ENCODE measurements at regions not wholly inside any gene's neighbourhood (a gene's known extent, or its start where the extent isn't known, plus 50 kb on each side); places are given as distances from the start of the nearest gene placed in this dataset.

DNA sequence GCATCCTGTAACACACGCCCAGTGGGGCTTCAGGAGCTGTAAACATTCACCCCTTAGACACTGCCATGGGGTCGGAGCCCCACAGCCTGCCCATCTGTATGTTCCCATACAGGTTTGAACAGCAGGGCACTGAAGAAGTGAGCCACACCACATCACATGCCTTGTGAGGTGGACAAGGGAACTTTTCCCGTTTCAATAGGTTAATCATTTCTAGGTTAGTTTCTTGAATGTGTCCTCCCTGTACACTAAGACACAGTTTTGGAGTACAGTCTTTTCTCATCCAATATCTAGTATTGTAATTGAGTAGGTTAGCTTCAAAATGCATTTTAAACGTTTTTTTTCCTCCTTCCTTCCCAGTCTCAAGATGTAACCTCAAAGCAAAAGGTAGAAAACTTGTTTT lies 700.2 kb upstream of the PCDH20 start:
- TF ChIP-seq, protein P1, sequence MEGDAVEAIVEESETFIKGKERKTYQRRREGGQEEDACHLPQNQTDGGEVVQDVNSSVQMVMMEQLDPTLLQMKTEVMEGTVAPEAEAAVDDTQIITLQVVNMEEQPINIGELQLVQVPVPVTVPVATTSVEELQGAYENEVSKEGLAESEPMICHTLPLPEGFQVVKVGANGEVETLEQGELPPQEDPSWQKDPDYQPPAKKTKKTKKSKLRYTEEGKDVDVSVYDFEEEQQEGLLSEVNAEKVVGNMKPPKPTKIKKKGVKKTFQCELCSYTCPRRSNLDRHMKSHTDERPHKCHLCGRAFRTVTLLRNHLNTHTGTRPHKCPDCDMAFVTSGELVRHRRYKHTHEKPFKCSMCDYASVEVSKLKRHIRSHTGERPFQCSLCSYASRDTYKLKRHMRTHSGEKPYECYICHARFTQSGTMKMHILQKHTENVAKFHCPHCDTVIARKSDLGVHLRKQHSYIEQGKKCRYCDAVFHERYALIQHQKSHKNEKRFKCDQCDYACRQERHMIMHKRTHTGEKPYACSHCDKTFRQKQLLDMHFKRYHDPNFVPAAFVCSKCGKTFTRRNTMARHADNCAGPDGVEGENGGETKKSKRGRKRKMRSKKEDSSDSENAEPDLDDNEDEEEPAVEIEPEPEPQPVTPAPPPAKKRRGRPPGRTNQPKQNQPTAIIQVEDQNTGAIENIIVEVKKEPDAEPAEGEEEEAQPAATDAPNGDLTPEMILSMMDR (IDR thresholded peaks at IDR 0.05) = no peak
- TF ChIP-seq POLR2A (IDR thresholded peaks at IDR 0.05) = no peak

Data from ovary (tissue), 3 donors.